Right hindlimb (tissue), 1 donor: ENCODE measurements at regions not wholly inside any gene's neighbourhood (a gene's known extent, or its start where the extent isn't known, plus 50 kb on each side); places are given as distances from the start of the nearest gene placed in this dataset.
"Not testable (repeated sequence)": the region's sequence is repeated elsewhere in the genome, so short reads cannot be mapped to it uniquely, and the experiment has no call there.

Experiments used
- DNase-seq: peaks from one replicate; pipeline ENCODE4 v3.0.0-alpha.2; 2018

DNA sequence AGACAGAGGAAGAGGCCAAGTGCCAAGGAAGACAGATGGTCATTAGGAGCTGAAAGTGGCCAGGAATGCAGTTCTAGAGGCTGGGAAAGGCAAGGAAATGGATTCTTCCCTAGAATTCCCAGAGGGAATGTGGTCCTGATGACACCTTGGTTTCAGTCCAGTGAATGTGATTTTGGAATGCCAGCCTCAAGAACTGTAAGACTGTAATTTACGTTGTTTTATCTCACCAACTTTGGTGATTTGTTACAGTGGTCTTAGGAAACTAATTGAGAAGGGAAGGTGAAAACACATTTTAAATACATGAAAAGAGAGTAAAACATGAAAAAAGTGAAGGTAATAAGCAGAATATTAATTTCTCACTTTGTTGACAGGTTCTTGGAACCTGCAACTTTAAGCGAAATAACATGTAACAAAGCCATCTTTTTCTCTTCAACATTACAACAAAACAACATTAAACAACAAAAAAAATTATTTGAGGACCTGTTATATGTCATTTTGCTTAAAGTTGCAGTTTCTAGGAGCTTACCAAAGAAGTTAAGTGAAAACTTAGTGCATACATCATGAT is 370.2 kb downstream of the METTL4 start:
- no peak for DNase-seq

DNA sequence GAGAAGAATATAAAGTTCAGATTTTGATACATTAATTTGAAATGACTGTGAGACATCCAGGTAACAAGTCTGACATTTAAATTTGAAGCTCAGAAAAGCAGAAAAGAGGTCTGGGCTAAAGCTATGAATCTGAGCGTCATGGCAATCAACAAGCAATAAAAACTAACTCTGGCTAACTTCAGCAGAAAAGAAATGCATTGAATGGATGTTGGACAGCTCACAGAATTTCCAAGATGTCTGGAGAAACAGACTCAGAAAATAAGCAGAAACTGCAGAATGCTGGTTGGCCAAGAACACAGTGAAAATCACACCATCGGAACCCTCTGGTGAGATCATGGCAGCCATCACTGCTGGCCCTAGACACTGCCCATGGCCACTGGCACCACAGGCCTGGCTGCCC is 366.6 kb downstream of the METTL4 start:
- no peak for DNase-seq

DNA sequence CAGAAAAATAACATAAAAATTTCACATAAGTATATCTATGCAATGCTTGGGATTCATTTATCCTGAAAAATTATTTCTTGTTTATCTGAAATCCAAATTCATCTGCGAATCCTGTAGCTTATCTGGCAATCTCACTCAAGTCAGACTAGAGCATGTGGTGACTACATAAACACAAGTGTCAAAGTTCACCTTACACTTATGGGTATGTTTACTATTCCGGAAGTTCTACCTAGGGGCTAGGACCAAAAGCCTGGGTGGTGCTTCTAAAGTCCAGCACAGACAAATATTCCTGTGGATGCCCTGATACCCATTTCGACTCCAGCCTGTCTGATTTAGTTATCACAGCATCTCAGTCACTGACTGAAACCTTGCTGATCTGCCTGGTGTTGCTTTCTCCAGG is 364.0 kb downstream of the METTL4 start:
- no peak for DNase-seq

DNA sequence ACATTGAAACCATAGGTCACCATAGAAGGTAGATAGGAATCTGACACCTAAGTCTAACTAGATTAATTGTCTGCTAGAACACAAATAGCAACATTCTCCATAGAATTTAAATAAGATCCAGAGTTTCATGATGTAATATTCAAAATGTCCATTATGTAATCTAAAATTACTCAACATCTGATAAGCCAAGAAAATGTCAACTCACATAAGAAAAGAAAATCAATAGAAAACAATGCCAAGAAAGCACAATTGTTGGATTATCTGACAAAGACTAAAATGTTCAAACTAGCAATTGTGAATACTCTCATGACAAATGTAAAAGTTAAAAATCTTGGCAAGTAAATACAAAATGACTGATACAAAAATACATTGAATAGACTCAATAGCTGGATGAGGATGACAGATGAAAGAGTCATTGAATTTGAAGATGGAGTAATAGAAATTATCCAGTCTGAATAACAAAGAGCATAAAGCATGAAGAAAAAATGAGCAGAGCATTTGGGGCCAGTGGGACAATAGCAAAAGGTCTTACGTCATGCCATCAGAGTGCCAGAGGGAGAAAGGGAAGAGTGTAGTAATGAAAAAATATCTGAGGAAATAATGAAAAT is 358.6 kb downstream of the METTL4 start:
- no peak for DNase-seq

DNA sequence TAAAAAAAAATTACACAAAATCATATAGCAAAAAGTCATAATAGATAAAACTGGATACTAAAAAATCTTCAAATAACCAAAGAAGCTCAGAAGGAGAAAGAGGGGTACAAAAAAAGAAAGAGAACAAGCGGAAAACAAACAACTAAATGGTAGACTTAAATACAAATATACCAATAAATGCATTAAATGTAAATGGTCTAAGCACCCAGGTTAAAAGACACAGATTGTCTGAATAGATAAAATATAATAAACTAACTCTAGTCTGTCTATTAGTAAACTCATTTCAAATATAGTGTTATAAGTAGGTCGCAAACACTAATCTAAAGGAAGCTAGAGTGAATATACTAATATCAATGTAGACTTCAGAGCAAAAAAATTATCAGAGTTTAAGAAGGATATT is 357.4 kb downstream of the METTL4 start:
- DNase-seq: no peak

DNA sequence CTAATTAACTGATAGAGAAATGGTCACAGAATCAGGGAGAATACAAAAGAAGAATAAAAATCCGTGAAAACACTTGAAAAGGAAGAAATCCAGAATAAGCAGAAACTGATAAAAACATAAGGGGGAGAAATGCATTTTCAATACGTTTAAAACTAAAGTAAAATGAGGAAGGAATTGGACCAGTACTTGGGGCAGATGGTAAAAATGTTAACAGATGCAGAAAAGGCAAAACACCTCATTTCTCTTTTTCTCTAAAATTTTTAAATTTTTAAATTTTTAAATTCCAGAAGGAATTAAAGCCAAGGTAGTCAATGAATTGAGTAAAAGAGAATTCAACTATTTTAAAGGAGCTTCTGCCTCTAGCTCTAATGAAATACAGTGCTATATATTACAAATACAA is 353.9 kb downstream of the METTL4 start:
- no peak for DNase-seq

DNA sequence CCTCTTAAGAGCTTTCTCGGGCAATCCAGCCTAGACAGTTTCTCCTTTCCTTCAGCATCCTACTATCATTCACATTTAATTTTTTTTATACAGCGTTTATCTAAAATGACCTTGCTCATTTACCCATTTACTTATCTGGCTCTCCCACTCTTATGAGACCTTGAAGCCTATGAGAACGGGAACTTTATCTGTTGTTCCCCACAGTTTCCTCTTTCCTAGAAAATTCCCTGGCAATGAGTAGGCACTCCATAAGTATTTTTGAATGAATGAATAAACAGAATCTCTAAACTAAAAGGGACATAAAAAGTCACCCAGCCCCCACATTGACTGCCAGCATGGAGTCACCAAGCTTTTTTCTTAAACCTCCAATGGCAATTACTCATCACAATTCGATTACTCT is 353.2 kb downstream of the METTL4 start:
- no peak for DNase-seq

DNA sequence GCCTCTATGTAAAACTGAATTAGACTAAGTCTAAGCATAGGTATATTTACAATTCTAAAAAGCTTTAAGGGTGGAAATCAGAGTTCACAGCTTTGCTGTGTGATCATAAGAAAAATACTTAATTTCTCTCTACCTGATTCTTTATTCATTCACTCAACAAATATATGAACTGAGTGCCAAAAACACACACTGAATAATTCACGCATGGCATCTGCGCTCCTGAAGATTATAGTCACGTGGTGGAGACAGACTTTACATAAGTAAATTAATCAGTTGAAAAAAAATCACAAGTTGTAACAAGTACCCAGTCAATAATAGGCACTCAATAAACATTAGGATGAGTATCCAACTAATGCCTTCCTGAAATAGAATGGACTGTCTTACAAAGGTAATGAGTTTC is 351.6 kb downstream of the METTL4 start:
- no peak for DNase-seq

DNA sequence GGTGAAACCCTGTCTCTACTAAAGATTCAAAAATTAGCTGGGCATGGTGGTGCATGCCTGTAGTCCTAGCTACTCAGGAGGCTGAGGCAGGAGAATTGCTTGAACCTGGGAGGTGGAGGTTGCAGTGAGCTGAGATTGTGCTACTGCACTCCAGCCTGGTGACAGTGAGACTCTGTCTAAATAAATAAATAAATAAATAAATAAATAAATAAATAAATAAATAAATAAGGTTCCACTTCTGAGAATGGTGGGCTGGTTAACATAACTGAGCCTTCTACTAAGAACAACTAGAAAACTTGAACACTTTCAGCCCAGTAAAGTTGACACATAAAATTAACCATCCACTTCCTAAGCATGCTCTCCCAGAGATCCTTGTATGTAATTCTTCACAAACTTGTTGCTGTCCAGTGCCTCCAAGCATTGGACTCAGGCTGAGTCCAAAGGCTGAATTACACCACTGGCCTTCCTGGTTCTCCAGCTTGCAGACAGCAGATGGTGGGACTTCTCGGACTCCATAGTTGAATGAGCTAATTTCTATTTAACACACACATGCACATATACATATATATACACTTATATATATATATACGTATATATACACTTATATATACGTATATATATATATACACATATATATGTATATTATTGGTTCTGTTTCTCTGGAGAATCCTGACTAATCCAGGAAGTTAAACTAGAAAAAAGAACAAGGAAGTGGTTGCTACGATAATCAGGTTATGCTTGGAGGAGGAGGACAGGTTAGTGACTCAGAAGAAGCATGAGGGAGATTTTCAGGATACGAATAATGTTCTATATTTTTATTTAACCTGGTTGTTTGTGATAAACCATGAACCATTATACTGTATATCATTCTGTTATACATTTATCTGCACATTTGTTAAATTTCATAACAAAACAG is 348.8 kb downstream of the METTL4 start:
- DNase-seq: no peak

DNA sequence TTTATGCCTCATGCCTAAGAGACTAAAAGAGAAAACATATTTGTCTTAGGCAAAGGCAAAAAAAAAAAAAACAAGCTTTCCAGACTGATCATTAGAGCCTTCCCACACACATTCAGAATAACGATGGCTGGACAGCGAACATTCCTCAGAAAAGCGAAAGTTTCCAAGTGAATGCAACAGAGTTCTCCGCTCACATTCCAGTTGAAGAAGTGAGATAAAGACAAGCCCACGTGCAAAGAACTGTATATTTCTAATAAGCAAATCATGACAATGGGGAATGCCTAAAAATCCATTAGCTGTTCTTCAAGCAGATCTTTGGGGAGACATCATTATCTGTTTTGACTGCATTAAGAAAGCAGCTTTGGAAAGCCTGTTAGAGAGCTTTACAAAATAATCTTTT is 347.9 kb downstream of the METTL4 start:
- DNase-seq: peak; percentile 52

DNA sequence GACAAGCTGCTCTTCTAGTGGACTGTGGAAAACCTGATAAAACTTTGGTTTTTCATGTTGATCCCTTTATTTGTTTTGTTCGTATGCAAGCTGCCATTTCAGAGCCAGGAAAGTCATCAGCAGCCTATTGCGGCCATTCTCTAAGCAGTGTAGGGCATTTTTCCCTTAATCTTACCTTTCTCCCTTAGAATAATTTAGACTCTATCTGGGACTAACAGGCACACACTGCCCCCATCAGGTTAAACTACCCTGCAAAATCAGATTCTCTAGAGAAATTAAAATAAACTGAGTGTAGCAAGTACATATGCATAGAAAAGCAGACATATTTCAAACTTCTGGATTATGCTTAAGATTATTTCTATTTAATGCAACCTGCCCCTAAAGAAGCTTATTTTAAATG is 347.5 kb downstream of the METTL4 start:
- peak; percentile 58 for DNase-seq

DNA sequence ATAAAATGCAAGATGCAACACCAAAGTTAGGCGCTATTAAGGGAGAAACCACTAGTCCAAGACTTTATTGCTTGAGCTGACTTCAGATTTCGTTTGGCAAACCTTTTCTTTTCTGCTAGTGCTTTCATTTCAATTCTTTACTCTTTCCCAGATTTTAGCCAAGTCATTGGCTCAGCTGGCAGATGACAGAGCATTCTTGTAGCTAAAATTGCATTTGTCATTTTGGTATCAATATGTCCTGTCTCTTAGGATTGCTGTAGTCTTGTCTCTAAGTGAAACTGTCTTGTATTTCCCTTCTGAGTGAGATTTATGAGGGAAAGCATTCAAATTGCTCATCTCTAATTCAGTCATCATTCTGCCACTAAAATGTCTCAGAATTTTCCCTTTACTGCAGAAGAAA is 335.1 kb downstream of the METTL4 start:
- no peak for DNase-seq

DNA sequence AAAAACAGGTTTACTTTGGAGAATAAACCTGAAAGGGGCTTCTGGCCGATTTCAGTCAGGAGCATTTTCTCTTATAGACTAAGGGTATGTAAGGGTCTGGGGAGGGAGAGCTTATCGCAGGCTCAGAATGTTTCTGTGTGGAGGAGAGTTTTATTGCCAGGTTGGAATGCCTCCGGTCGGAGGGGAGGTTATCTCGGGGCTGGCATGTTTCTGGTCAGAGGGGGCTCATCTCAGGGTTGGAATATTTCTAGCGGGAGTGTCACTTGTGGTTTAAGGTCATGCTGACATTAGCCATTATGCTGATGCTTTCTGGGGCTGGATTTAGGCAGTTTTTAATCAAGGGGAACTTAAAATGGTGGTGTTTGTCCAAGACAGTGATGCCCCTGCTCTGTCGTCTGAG is 333.6 kb downstream of the METTL4 start:
- no peak for DNase-seq

DNA sequence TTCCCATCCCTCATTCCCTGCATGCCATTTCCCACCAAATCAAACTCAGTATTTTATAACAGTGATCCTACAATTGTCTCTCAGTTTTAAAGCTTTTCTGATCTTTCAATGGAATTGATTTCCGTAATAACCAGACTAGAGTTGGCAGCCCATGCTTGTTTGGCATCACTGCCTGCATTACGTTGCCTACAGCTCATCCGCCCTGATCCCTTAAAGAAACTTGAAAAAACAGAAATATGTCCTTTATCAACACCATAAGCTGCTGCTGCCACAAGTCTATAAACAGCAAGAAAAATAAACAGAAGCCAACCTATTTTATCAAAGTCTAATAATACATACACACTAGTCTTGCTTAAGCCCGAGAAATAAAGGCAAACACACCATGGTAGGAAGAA is 331.0 kb downstream of the METTL4 start:
- no peak for DNase-seq

DNA sequence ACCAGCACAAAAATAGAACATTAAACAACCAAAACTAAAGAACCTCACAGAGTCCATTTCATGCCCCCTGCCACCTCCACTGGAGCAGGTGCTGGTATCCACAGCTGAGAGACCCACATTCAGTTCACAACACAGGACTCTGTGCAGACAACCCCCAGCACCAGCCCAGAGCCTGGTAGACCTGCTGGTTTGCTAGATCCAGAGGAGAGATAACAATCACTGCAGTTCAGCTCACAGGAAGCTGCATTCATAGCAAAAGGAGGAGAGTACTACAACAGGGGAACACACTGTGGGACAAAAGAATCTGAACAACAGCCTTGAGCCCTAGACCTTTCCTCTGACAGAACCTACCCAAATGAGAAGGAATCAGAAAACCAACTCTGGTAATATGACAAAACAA is 326.7 kb downstream of the METTL4 start:
- DNase-seq: no peak

DNA sequence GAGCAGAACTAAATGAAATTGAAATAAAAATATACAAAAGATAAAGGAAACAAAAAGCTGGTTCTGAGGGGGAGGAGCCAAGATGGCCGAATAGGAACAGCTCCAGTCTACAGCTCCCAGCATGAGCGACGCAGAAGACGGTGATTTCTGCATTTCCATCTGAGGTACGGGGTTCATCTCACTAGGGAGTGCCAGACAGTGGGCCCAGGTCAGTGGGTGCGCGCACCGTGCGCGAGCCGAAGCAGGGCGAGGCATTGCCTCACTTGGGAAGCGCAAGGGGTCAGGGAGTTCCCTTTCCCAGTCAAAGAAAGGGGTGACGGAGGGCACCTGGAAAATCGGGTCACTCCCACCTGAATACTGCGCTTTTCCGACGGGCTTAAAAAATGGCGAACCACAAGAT is 324.2 kb downstream of the METTL4 start:
- DNase-seq: not testable (repeated sequence)

DNA sequence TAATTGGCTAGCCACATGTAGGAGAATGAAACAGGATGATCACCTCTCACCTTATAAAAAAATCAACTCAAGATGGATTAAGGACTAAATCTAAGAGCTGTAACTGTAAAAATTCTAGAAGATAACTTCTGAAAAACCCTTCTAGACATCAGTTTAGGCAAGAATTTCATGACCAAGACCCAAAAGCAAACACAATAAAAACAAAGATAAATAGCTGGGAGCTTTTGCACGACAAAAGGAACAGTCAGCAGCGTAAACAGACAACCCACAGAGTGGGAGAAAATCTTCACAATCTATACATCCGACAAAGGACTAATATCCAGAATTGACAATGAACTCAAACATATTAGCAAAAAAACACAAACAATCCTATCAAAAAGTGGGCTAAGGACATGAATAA is 316.3 kb downstream of the METTL4 start:
- DNase-seq: no peak

DNA sequence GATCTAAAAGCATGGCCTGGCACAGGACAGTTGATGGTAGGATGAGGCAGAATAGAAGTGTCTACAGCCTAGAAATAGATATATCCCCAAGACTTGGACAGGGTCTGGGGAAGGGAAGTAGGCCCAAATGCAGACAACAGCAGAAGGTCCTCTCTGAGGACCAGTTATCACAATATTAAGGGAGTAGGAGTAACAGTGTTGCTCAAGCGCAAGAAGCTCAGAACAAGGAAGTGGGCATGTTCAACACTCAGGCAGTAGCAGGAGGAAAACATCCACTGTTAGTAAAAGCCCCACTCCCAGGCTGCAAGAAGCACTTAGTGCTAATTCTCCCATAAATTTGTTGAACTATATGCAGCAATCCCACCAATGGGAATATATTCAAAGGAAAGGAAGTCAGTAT is 314.7 kb downstream of the METTL4 start:
- DNase-seq: no peak

DNA sequence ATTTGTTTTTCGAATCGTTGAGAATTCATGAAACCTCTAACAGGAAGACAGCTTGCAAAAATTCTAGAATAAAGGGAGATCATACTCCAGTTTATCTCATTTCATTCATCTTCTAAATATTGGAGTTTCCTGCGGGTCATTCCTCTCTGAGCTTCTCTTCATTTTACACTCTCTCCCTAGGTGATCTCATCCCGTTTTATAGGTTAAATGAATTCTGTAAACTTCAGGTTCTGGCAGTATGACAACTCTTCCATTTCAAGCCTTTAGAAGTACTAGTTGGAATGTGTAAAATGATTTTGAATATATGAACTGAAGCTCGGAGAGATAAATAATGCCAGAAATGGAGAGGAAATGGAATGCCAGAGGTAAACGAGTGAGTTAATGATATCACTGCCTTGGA is 312.4 kb downstream of the METTL4 start:
- DNase-seq: no peak

DNA sequence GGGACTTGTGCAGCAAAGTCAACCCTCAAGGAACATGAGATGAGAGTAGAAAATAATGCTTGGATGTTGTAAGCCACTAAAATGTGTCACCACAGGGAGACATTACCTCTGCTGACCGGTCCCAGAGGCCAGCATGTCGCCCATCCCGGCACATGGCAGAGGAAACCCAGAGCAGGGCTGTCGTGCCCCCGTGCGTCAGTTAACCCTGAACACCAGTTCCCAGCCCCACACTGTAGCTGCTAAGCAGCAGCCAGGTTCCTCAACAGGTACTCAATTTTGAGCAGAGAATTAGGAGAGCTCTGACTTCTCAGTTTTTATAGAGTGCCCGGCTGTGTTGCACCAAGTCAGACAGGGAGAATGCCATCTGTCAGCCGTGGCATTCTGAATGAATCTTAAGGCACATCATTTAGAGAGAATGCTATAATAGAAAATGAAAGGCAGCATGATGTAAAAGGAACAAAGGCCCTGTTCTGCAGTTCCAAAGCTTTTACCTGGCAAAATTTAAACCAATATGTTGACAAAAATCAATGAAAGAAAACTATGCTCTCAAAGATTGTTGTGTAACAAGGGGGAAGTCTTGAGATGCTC is 307.9 kb downstream of the METTL4 start:
- no peak for DNase-seq

DNA sequence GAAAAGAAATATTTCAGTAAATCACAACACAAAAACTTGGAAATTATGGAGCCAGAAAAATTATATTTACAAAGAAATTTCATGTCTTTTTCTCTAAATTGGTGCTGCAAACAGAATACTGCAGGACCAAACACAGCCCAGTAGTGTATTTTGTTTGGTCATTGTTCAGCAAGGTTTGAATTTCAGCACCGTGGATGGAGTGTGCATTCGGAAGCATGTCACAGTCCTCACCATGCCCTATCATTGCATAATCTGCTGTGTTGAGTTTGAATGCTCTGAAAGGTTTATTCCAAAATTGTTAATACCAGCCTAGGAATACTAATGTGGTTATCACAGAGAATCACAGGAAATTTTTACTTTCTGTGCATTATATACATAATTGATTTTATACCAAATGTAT is 296.7 kb downstream of the METTL4 start:
- DNase-seq: no peak

DNA sequence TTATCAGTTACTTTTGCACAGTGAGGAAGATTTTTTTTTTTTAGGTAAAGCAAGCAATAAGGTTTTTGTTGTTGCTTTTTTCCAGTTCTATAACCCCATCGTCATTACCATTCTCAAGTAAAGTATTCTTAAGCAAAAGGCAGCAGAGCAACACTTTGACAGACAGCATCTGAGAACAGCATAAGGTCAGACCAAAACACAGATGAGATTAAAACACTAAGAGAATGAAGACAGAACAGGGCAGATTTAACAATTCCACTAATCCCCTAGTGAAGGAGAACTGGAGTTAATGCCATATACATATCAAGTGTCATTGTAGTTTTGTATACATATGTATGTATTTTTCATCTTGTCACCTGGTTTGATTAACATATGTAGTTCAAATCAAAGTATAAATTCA is 290.2 kb downstream of the METTL4 start:
- DNase-seq: no peak

DNA sequence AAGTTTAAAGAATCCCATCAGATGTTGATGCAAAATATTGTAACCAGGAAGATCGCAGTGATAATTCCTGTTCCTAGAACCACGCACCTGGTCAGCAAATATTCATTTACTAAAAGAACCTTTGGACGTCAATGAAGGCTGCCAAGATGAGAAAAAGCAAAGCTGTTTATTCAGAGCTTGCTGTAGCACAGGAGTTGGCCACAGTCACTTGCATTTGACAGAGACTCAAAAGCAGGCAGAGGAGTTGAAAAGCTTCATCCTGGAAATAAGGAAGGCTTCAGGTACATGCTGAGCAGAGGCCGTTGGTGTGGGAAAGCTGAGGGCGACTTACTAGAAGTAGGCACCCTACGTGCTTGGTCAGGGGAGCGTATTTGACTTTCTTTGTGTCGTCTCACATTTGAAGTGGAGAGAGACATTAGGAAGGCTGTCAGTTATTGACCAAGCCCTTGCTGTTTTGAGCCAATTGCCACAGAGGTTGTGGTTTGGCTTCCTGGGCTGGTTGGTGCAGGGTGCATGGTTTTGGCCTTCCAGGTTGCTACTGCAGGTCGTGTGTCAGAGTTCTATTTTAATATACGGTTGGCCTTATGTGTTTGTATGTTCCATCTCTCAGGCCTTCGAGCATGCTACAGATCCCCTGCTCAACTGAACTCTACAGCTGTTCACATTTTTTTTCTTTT is 289.6 kb downstream of the METTL4 start:
- no peak for DNase-seq
